Small intestine (tissue), 7 donors: ENCODE measurements at regions not wholly inside any gene's neighbourhood (a gene's known extent, or its start where the extent isn't known, plus 50 kb on each side); places are given as distances from the start of the nearest gene placed in this dataset.

ENCODE experiments used
- DNase-seq, 2 donors: peaks; one replicate each; pipeline versions ENCODE4 v3.0.0 to v3.0.0-alpha.2; 2013
- FAIRE-seq: peaks from 2 replicates; lab custom pipeline; 2012; peaks lifted over from hg19 to GRCh38; lab: Jason Lieb, UNC
- H3K27ac ChIP-seq, 3 donors: one replicate each; pipeline ENCODE4 v1.5.1; 2013; ENCODE audit warnings: low read length in 2 of 3, mild to moderate bottlenecking in 2 of 3, control low read depth in 1 of 3, inconsistent platforms in 1 of 3, low read depth in 1 of 3, moderate library complexity in 1 of 3
- H3K27me3 ChIP-seq, 3 donors: one replicate each; pipeline ENCODE4 v1.6.1; 2013; ENCODE audit warnings: low read length in 3 of 3, inconsistent platforms in 1 of 3; ENCODE audit not compliant: control insufficient read depth in 3 of 3, insufficient read depth in 3 of 3
- H3K36me3 ChIP-seq, 3 donors: one replicate each; pipeline ENCODE4 v1.6.1; 2013; ENCODE audit warnings: low read length in 3 of 3, inconsistent platforms in 1 of 3, low read depth in 1 of 3, mild to moderate bottlenecking in 1 of 3, moderate library complexity in 1 of 3; ENCODE audit not compliant: control insufficient read depth in 3 of 3, insufficient read depth in 2 of 3
- H3K4me1 ChIP-seq, 3 donors: one replicate each; pipeline ENCODE4 v1.6.1; 2013; ENCODE audit warnings: low read length in 2 of 3, inconsistent platforms in 1 of 3, low read depth in 1 of 3, mild to moderate bottlenecking in 1 of 3, moderate library complexity in 1 of 3; ENCODE audit not compliant: control insufficient read depth in 3 of 3, insufficient read depth in 2 of 3
- H3K4me3 ChIP-seq, 3 donors: one replicate each; pipeline ENCODE4 v1.5.1; 2013; ENCODE audit warnings: low read length in 3 of 3, control low read depth in 1 of 3, inconsistent platforms in 1 of 3, low read depth in 1 of 3, mild to moderate bottlenecking in 1 of 3, moderate library complexity in 1 of 3
- H3K9me3 ChIP-seq, 2 donors: one replicate each; pipeline ENCODE4 v1.6.1; 2013; ENCODE audit warnings: low read depth in 1 of 2, low read length in 1 of 2; ENCODE audit not compliant: control insufficient read depth in 2 of 2, insufficient read depth in 1 of 2
- WGBS, 3 donors: extraction: QIAGEN DNeasy Blood & Tissue Kit; methylation state at CpG; one replicate each; pipeline ENCODE4 v1.1.7; 2013; 5-methylcytosine and 5-hydroxymethylcytosine counted together
- donor health status: healthy with polysubstance abuse.
- donor health status: control.
- donor health status: control.
- donor health status: Bipolar disorder and iron deficiency.
- donor health status: healthy.

DNA sequence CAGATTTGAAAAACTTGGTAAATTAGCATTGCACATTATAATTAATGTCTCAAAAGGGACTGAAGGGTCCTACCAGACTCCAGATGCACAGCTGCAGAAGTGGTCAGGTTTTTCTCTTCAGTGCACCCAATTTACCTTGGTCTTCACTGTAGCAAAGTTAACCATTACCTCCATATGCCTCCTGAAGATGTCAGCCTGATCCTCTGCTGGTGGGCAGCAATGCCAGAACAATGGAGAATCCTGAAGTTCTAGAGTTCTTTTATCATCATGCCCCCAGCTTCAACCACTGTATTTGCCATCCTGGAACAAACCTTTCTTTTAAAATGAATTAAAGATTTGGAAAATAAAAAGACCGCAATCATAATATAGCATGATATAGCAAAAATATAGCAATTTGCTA, 1774.8 kb upstream of the CELF4 start:
- 48 to 100% (median 58%) methylated on average over 1 of the region's 1 CpG for WGBS, 3 donors
- no peaks in the 10 kb centered on the region for H3K27me3 ChIP-seq
- FAIRE-seq (no peak), DNase-seq (no peak)
- H3K4me1 ChIP-seq, result peaks cover 0 to 10% (median 0%) of the 10 kb centered on the region in 3 donors
- no peaks in the 10 kb centered on the region for H3K36me3 ChIP-seq
- no peak overlapping the region for H3K4me3 ChIP-seq
- H3K27ac ChIP-seq, result no peak overlapping the region
- no peaks in the 10 kb centered on the region for H3K9me3 ChIP-seq

DNA sequence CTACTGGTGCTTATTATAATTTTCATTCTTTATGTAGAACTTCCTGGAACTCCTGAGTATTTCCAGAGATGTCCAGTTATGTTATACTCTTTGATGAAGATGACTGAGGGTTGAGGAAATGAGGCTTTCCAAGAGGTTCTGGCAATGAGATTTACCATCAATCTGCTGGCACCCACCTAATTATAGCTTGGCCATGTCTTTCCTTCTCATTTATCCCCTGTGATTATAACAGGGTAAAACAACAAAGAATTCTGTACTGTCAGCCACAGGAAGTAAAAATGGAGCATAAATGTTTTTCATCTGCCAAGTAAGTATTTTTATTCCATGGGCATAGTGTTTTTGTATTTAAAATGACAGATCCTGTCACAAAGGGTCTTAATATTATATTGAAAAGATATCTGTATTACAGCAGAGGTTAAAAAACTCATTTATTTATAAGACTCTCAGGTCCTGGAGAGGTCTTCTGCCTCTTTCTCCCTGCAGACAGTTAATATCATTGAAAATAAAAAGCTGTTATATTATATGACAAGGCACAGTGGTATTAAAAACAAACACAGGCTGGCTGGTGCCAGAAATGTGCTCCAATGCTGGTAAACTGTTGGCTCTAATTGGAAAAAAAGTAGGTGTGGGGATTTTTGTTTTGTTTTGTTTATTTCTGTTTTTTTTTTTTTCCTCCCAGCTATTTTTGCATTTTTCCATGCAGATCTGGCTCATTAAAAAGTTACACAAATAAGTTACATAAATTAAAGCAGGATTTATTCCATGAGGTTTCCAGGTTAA, 1764.1 kb upstream of the CELF4 start:
- FAIRE-seq, result no peak
- H3K36me3 ChIP-seq, result no peaks in the 10 kb centered on the region
- no peaks in the 10 kb centered on the region for H3K4me1 ChIP-seq
- H3K9me3 ChIP-seq, result no peaks in the 10 kb centered on the region
- H3K27ac ChIP-seq, result no peak overlapping the region
- no peaks in the 10 kb centered on the region for H3K27me3 ChIP-seq
- DNase-seq, result no peak
- no peak overlapping the region for H3K4me3 ChIP-seq

DNA sequence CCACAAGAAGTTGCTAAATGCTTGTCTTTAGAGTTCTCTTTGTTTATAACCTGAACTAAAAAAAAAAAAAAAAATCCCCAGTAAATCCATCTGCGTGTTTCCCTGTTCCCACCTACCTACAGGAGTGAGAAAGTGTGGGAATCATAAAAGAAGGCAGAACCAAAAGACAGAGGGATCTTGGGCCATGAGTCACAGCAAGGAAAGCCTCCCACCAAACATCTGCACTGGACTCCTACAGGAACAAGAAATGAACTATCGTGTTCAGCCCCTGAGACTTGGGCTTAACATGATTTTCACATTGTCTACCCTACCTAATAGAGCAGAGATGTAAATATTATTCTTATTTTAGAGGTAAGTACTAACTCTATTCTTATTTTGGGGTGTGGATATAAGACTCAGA, 1761.2 kb upstream of the CELF4 start:
- no peak overlapping the region for H3K27ac ChIP-seq
- no peak overlapping the region for H3K4me3 ChIP-seq
- no peaks in the 10 kb centered on the region for H3K9me3 ChIP-seq
- H3K36me3 ChIP-seq, result no peaks in the 10 kb centered on the region
- no peaks in the 10 kb centered on the region for H3K27me3 ChIP-seq
- no peaks in the 10 kb centered on the region for H3K4me1 ChIP-seq
- FAIRE-seq (no peak), DNase-seq (no peak)
- WGBS, 3 donors, result 77 to 83% (median 81%) methylated on average over 2 of the region's 2 CpGs

DNA sequence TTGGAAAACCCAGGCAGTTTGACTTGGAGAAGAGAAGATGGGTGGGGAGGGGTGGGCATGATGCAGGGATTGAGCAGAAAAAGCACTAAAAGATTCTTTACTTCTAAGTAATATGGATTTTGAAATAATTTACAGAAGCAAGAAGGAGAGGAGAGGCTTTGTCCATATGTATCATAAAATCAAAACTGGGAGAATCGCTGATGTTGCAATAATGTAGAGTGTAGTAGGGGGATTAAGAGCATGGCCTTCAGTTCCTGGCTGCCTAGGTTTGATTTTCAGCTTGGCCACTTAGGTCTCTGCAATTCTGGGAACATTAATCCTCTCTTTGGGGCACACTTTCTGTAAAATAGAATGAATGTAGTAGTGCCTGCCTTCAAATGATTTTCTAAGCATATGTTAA, 1760.4 kb upstream of the CELF4 start:
- no peak overlapping the region for H3K4me3 ChIP-seq
- DNase-seq, result no peak
- H3K27me3 ChIP-seq, result no peaks in the 10 kb centered on the region
- no peak overlapping the region for H3K27ac ChIP-seq
- H3K4me1 ChIP-seq, result no peaks in the 10 kb centered on the region
- no peaks in the 10 kb centered on the region for H3K36me3 ChIP-seq
- no peak for FAIRE-seq
- no peaks in the 10 kb centered on the region for H3K9me3 ChIP-seq
- 75 to 93% (median 90%) methylated on average over 1 of the region's 1 CpG for WGBS, 3 donors

DNA sequence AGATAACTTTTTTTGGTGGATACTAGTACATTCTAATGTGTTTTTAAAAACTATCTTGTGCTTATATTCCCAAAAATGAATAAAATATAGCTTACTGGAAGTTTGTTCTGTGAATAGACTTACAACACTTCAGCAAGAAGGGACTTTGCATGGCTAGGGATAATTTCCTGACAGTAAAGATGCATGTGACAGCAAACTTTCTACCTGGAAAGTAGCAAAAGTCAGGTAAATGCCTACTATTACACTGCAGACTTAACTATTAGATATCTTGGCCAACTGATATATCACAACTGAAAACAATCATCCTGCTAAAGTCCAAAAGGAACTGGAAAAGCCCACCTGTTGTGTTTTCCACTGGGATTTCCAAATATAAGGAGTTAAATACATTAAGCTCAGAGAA, 1753.5 kb upstream of the CELF4 start:
- no peak overlapping the region for H3K4me3 ChIP-seq
- no peak overlapping the region for H3K27ac ChIP-seq
- H3K4me1 ChIP-seq, result peaks cover 0 to 13% (median 0%) of the 10 kb centered on the region in 3 donors
- no peaks in the 10 kb centered on the region for H3K36me3 ChIP-seq
- no peaks in the 10 kb centered on the region for H3K27me3 ChIP-seq
- no peaks in the 10 kb centered on the region for H3K9me3 ChIP-seq
- no peak for FAIRE-seq
- DNase-seq, result peak in 1 of 2 donors; percentile 58

DNA sequence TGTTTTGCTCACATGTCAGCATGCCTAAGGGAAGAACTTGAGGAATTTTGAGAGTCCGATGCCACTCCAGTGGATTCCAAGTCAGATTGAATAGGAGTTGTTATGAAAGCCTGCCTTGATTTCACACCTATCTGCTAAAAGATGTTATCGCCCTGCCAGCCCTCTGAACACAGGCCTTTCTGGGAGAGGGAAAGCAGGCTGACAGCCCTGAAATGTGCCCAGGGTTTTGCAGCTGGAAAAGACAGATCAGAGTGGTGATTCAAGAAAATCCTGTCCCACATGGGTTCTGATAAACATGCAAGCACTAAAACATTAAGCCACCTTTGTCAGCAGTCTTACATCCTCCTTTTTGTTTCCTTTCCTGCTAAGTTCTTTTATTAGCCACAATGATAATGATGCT, 1752.9 kb upstream of the CELF4 start:
- Histone ChIP-seq H3K27ac (peak overlapping the region in 1 of 3 donors; percentile 1), H3K36me3 (no peaks in the 10 kb centered on the region), H3K9me3 (no peaks in the 10 kb centered on the region), H3K4me1 (peaks cover 0 to 17% (median 0%) of the 10 kb centered on the region in 3 donors), H3K27me3 (no peaks in the 10 kb centered on the region), H3K4me3 (no peak overlapping the region)
- no peak for FAIRE-seq
- peak in 1 of 2 donors; percentile 6 for DNase-seq
- 91 to 94% (median 92%) methylated on average over 2 of the region's 2 CpGs for WGBS, 3 donors

DNA sequence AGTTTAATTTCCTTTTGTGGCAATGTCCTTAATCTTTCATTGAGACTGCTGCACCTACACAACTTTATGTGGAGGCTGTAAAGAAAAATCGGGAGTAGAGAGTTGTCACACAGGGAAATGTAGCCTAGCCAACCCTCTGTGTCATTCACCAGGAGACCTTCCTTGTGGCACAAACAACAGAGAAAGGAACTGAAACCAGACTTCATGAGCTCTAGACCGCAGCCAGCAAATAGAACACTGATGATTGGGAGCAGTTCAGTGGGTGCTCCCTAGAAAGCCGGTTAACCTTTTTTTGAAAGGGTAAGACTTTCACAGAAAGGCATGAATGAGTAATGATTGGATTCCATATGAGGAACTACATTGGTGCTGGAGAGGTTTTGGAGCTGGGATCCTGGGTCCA, 1752.4 kb upstream of the CELF4 start:
- Histone ChIP-seq H3K9me3 (no peaks in the 10 kb centered on the region), H3K4me3 (no peak overlapping the region), H3K27ac (peak overlapping the region in 1 of 3 donors; percentile 1), H3K27me3 (no peaks in the 10 kb centered on the region), H3K4me1 (peaks cover 0 to 17% (median 0%) of the 10 kb centered on the region in 3 donors), H3K36me3 (no peaks in the 10 kb centered on the region)
- WGBS, 3 donors, result 82 to 88% (median 85%) methylated on average over 3 of the region's 3 CpGs
- FAIRE-seq (no peak), DNase-seq (peak; percentile 1 to 10)

DNA sequence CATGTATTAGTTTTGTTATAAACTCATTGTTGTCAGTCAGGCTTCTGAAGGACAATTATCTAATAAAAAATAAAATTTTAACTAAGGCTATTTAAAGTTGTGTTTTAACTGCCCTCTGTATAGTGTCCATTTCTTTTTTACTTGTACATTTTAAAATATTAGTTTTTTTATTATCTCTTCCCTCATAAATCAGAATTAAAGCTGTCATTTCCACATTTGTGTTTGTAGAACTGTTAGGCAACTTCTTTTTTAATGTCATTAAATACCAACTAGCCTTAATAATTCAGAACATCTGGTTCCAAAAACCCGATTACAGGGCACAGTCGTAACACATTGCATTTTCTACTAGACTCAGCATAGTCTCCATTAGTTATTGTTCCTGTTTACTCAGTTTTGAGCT, 1749.0 kb upstream of the CELF4 start:
- Histone ChIP-seq H3K9me3 (no peaks in the 10 kb centered on the region), H3K4me1 (peaks cover 0 to 17% (median 0%) of the 10 kb centered on the region in 3 donors), H3K27ac (no peak overlapping the region), H3K36me3 (no peaks in the 10 kb centered on the region), H3K27me3 (no peaks in the 10 kb centered on the region), H3K4me3 (no peak overlapping the region)
- FAIRE-seq, result no peak
- WGBS, 3 donors, result 62 to 81% (median 64%) methylated on average over 2 of the region's 2 CpGs
- DNase-seq, result no peak

DNA sequence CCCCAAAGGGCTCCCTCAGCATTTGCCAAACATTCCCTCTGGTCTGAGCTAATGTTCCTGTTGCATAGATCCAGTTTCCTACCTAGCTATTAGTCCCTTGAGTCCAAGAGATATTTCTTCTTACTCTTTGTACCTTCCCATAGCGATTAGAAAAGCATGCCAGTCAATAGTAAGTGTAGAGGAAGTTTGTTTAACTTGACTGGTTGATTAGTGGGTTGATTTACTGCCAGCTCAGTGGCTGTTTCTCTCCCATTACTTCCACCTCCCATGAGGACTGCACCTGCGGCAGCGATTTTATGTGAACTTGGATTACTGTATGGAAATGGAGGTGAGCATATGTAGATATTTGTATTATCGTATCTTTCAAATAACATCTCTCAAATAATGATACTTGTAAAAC, 1748.4 kb upstream of the CELF4 start:
- FAIRE-seq (no peak), DNase-seq (peak; percentile 65 to 77)
- H3K4me3 ChIP-seq, result peak overlapping the region in 1 of 3 donors; percentile 12

More for the DNA sequence above, 1748.4 kb upstream of the CELF4 start:
- Histone ChIP-seq H3K4me1 (peaks cover 0 to 17% (median 0%) of the 10 kb centered on the region in 3 donors), H3K27ac (no peak overlapping the region), H3K27me3 (no peaks in the 10 kb centered on the region), H3K36me3 (no peaks in the 10 kb centered on the region), H3K9me3 (peaks cover 0 to 4% of the 10 kb centered on the region in 2 donors)
- WGBS, 3 donors, result 11 to 39% (median 19%) methylated on average over 4 of the region's 4 CpGs
